Fibroblast of the aortic adventitia (primary cell): ENCODE measurements at regions not wholly inside any gene's neighbourhood (a gene's known extent, or its start where the extent isn't known, plus 50 kb on each side); places are given as distances from the start of the nearest gene placed in this dataset.

ENCODE experiments used
- DNase-seq: peaks from one replicate; pipeline ENCODE4 v3.0.0-alpha.2; 2010; ENCODE audit warnings: low read depth
- H3K4me3 ChIP-seq: 2 replicates; pipeline ENCODE4 v1.5.1; 2011; ENCODE audit warnings: low read depth, mild to moderate bottlenecking, control low read depth, low read length, moderate library complexity
- CTCF ChIP-seq: IDR thresholded peaks from 2 replicates; pipeline ENCODE4 v1.5.1; 2011; ENCODE audit warnings: mild to moderate bottlenecking, low read length, control low read depth, inconsistent platforms; ENCODE audit not compliant: insufficient read depth

GRCh38 chr22:48898524-48899250 lies 929.0 kb downstream of the BRD1 start:
- DNase-seq, result no peak
- H3K4me3 ChIP-seq, result no peak overlapping the region
- TF ChIP-seq CTCF, result no peak

- H3K4me3 ChIP-seq, result no peak overlapping the region
- DNase-seq, result no peak
- no peak for TF ChIP-seq CTCF
These were observed 929.9 kb downstream of the BRD1 start for GRCh38 chr22:48897645-48898370.

- no peak for TF ChIP-seq CTCF
- DNase-seq, result no peak
- H3K4me3 ChIP-seq, result no peak overlapping the region
These were observed 930.7 kb downstream of the BRD1 start for GRCh38 chr22:48896766-48897644.

- no peak for DNase-seq
- H3K4me3 ChIP-seq, result no peak overlapping the region
These were observed 931.6 kb downstream of the BRD1 start for GRCh38 chr22:48895831-48896765.

GRCh38 chr22:48895336-48895735 lies 932.3 kb downstream of the BRD1 start:
- no peak for DNase-seq
- H3K4me3 ChIP-seq, result no peak overlapping the region
- no peak for TF ChIP-seq CTCF

More at GRCh38 chr22:48895831-48896765, 931.6 kb downstream of the BRD1 start:
- TF ChIP-seq CTCF, result no peak

GRCh38 chr22:48894804-48895250 lies 932.8 kb downstream of the BRD1 start:
- no peak overlapping the region for H3K4me3 ChIP-seq
- DNase-seq, result no peak
- TF ChIP-seq CTCF, result no peak
